OCI-LY3 (cell line): ENCODE measurements at regions not wholly inside any gene's neighbourhood (a gene's known extent, or its start where the extent isn't known, plus 50 kb on each side); places are given as distances from the start of the nearest gene placed in this dataset.

Experiments used
- EZH2phosphoT487 ChIP-seq: fragments of 200-600 bp; shearing (Covaris generic); IDR thresholded peaks from 2 replicates; pipeline ENCODE4 v1.6.1; 2018; ENCODE audit warnings: antibody characterized with exemption, mixed run types, low read depth
- TF ChIP-seq, protein P1 (sequence below): fragments of 200-600, 300-600 bp; sonication (generic); IDR thresholded peaks from 2 replicates; pipeline ENCODE4 v1.5.1; 2014; ENCODE audit warnings: antibody characterized with exemption, low read length, low read depth

DNA sequence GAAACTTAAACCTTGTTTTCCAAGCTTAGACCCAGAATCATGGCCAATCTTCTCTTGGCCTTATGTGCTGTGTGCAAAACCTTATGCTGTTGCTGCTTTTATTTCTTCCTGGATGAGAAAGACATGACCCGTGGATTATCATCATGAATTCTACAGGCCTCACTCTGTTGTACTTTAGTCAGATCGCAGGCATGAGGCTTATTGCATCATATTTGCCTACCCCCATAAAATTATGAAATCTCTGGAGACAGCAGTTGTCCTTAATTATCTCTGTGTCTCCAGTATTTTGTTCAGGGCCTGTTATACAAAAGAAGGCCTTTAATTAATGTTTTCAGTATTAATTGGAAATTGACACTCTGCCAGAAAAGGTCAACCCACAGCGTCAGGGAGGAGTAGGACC lies 71.6 kb downstream of the PLCE1 start:
- TF ChIP-seq, protein P1, sequence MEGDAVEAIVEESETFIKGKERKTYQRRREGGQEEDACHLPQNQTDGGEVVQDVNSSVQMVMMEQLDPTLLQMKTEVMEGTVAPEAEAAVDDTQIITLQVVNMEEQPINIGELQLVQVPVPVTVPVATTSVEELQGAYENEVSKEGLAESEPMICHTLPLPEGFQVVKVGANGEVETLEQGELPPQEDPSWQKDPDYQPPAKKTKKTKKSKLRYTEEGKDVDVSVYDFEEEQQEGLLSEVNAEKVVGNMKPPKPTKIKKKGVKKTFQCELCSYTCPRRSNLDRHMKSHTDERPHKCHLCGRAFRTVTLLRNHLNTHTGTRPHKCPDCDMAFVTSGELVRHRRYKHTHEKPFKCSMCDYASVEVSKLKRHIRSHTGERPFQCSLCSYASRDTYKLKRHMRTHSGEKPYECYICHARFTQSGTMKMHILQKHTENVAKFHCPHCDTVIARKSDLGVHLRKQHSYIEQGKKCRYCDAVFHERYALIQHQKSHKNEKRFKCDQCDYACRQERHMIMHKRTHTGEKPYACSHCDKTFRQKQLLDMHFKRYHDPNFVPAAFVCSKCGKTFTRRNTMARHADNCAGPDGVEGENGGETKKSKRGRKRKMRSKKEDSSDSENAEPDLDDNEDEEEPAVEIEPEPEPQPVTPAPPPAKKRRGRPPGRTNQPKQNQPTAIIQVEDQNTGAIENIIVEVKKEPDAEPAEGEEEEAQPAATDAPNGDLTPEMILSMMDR: no peak
- TF ChIP-seq EZH2phosphoT487: no peak
